HG03558 (cell line): ENCODE measurements at regions not wholly inside any gene's neighbourhood (a gene's known extent, or its start where the extent isn't known, plus 50 kb on each side); places are given as distances from the start of the nearest gene placed in this dataset.

Source experiments
- ATAC-seq: cut with Tn5 transposase; IDR thresholded peaks from one replicate; pipeline ENCODE4 v1.9.1; 2021; ENCODE audit warnings: moderate number of reproducible peaks; ENCODE audit not compliant: unreplicated experiment; ENCODE audit errors: extremely low read depth

- ATAC-seq: no peak
Observed at GRCh38 chr1:244335456-244335855, 116.3 kb downstream of the ADSS2 start.

DNA sequence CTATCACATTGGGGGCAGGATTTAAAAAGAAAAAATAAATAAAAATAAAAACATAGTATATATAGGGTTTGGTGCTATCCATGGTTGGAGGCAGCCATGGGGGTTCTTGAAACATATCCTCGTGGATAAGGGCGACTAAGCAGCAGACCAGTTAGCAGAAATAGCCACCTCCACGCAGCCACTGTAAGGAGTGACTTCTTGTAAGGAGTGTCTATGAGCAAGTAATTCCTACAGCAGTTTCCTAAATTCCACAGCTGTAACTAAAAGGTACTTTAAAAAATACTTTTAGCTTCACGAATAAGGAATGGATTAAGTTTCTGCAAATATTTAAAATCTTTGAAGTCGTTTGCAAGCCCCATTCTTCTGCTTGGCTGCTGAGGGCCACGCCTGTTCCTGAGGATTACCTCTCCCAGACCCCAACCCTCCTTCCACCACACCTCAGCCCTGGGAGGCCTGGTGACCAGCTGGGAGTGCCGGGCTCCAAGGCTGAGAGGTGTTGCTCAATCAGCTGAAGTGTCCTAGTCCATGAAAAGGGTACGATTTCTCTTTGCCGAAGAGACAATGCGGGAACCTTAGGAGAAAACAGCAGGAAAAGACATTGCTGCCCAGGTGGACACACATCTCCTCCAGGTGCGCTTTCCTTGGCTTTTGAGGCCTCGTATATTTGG lies 115.3 kb downstream of the ADSS2 start:
- ATAC-seq: no peak

DNA sequence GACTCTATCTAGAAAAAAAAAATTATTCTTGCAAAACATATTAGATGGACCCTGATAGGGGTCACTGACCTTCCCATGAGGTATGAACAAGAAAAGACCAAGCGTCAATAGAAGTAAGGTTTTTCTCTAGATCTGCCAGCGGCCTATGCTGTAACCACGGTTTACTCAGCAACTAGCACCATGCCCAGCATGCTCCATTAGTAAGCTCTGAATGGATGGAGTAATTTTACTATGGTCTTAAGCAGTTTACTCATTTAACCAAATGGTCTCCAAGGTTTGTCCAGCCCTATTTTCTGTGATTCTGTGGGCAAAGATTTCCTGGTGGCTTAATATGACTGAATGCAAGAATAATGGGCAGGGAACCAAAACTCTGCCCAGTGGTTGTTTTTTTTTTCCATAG lies 113.9 kb downstream of the ADSS2 start:
- ATAC-seq: no peak

DNA sequence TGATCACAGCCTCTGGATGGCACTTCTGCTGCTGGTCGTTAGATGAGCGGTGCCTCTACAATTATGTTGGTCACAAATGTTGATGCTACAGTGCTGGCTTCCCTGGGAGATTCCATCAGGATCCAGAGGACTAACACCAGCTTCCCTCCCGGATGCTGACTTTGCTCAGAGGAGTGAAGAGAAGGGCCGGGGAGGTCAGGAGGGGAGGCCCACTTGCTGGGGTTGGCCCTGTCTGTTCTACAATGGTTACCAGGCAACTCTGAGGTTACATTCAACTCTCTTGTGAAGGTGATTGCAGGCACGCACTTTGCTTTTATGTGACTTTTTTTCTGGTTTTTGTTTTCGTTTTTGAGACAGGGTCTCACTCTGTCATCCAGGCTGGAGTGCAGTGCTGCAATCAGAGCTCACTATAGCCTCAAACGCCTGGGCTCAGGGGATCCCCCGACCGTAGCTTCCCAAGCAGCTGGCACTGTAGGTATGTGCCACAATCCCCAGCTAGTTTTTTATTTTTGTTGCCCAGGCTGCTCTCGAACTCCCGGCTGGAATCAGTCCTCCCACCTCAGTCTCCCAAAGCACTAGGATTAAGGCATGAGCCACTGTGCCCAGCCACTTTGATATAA lies 112.5 kb downstream of the ADSS2 start:
- no peak for ATAC-seq

GRCh38 chr1:244339776-244340175 lies 111.9 kb downstream of the ADSS2 start:
- no peak for ATAC-seq

- ATAC-seq: no peak
Observed at GRCh38 chr1:244340396-244340795, 111.3 kb downstream of the ADSS2 start.

- no peak for ATAC-seq
Observed at GRCh38 chr1:244341455-244342450, 110.0 kb downstream of the ADSS2 start.

DNA sequence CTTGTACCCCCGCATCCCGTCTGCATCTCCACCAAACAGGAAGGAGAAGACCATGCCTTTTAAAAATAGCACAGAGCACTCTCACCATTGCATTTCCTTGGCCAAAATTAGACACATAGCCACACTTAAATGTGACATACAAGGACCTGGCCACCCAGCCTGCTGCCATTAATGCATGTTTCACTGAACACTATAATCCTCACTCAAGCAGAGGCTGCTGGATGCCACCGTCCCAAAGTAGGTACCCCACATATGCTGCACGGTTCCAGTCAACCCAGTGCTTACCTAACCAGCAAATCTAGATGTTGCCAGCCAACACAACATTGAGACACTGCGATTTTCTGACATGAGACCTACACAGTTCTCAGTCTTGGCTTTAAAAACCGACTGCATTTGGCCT lies 107.7 kb downstream of the ADSS2 start:
- no peak for ATAC-seq

DNA sequence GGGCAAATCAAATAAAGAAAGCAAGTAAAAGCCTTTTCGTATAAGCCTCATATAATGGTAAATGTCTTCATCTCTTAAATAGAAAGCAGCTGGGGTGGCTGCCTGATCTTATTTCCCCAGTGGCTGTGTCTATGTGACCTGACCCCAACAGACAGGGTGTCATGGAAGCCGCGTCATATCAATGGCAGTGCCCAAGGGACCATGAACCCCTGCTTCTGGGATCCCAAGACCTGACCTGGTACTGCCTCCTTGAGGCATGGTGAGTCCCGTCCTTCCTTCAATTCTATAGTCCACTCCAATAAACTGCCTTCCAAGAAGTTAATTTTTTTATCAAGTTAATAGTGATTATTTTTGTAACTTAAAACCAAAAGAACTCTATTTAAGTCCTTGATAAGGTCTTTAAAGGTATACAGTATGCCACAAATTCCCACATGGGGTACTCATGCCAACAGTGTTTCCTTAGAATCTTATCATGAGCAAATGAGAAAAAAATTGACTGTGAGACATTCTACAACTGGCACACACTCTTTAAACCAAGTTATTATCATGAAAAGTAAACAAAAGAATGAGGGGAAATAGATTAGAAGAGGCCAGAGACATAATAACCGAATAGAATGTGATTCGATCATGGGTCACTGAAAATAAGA lies 104.6 kb downstream of the ADSS2 start:
- ATAC-seq: no peak

DNA sequence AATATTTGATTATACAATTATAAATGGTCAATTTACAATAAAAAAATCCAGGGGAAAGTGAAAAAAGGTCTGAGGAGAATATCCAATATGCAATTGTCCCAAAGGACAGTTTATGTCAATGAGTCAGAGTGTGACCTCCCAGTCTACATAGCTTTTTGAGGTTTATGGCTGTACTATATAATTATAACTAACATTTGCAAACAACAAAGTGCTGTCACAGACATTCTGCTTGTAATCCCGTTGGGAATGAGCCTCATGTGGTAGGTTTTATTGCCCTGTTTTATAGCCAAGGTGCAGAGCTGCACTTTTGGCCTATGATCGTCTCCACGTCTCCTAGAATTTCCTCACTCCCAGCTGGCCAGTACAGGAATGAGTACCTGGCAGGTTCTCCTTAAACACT lies 103.8 kb downstream of the ADSS2 start:
- ATAC-seq: no peak

- no peak for ATAC-seq
Observed at GRCh38 chr1:244349103-244349531, 102.6 kb downstream of the ADSS2 start.

- no peak for ATAC-seq
Observed at GRCh38 chr1:244349581-244350001, 102.1 kb downstream of the ADSS2 start.

DNA sequence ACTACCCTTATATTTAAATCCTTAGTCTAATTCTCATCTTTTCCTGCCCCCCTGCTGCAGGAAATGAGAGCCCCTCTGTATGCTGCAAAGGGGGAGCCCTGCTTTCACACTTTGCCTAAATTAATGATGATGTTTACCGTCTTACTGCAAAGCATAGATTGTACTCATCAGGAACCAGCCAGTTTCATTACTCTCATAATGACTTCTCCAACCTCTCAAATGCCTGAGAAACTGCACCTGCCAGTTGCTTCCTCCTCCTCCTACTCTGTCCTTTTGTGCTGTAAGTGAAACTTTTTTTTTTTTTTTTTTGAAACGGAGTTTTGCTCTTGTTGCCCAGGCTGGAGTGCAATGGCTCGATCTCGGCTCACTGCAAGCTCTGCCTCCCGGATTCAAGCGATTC lies 101.7 kb downstream of the ADSS2 start:
- ATAC-seq: peak; percentile 58

DNA sequence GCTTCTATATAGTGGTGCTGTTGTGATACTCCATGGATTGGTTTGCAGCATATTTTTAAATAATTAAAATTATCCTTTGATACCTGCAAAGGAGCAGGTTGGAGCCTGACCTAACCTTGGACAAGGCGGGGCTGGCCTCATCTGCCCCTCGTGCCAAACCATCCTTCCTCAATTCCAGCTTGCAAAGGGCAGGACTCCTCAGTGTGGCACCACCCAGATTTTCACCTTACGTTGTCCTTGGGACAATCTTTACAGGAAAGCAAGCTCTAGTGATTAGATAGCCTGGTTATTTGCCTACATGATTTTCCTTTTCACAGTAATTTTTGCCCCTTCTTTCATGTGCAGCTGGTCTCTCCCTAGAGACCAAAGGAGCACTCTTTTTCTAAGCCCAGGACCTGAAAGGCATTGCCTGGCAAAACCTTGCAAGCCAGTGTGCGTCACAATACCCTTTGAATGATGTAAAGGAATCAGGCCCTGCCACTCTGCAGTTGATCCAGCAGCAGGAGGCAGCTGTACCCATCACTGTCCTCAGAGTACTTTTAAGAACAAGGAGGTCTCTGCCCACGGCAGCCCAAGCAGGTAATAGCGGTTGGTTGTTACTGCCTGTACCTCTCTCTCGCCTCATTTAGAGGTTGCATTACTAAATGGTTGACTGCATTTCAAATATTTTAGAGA lies 99.4 kb downstream of the ADSS2 start:
- ATAC-seq: no peak

DNA sequence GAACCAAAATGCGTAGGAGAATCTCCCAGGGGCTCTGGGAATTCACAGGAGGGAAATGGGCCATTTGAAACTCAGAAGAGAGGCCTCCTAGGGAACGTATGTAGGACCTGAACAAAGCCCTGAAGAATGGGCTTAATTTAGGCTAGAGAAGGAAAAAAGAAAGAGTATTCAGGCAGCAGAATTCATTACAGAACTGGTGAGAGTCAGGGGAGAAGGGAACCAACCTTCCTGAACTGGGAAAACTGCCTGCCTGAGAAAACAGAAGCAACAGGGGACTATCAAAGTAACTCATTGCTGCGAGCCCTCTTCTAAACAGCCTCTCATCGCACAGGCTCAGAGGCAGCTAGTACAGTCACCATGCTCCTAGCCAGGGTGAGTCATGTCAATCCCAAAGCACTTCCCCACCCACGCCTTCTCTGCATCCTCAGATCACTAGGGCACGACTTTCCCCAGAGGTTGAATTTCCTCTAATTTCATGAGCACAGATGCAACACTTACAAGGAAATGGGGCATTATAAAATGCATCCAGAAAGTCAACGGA lies 98.1 kb downstream of the ADSS2 start:
- ATAC-seq: no peak

GRCh38 chr1:244354810-244355278 lies 96.9 kb downstream of the ADSS2 start:
- no peak for ATAC-seq

GRCh38 chr1:244356376-244356775 lies 95.3 kb downstream of the ADSS2 start:
- ATAC-seq: no peak
